ENCODE measurements at regions not wholly inside any gene's neighbourhood (a gene's known extent, or its start where the extent isn't known, plus 50 kb on each side); places are given as distances from the start of the nearest gene placed in this dataset.

- Histone ChIP-seq H3K9ac (ENCODE audit: low read depth, low read length) (no peak overlapping the region), H3K9me3 (ENCODE audit: control insufficient read depth, insufficient read depth, low read length) (0 out of 2 replicates have a peak, but pooled peaks cover 4% of the 10 kb centered on the region), H3K4me1 (ENCODE audit: insufficient read depth, low read length) (peaks cover 6% of the 10 kb centered on the region; the same call in 1 of the 2 replicates), H3K36me3 (ENCODE audit: insufficient read depth, low read length) (no peaks in the 10 kb centered on the region)
Measured at GRCh38 chr5:82785456-82785855, 291.7 kb downstream of the TMEM167A start.

DNA sequence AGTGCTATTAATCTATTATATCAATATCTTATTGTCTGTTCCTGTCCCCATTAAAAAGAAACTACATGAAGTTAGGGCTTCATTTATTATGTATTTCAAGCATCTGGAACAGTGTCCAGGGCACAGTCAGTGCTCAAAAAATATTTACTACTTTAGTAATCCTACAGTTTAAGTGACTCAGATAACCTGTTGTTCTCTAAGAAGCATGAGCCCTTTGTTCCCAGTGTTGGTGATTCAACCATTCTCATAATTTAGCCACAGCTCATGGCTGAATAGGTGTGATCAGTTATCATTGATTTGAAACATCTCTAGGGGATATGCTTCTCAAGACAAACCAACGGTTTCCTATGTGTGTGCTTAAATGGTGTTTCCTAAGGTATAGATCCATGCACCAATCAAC, 292.7 kb downstream of the TMEM167A start:
- peaks cover 6% of the 10 kb centered on the region; the same call in 1 of the 2 replicates for H3K4me1 ChIP-seq (ENCODE audit: insufficient read depth, low read length)
- H3K9ac ChIP-seq (ENCODE audit: low read depth, low read length) = no peak overlapping the region
- no peaks in the 10 kb centered on the region for H3K36me3 ChIP-seq (ENCODE audit: insufficient read depth, low read length)
- 0 out of 2 replicates have a peak, but pooled peaks cover 4% of the 10 kb centered on the region for H3K9me3 ChIP-seq (ENCODE audit: control insufficient read depth, insufficient read depth, low read length)

GRCh38 chr5:82777106-82777505, 300.1 kb downstream of the TMEM167A start:
- no peaks in the 10 kb centered on the region for H3K4me1 ChIP-seq (ENCODE audit: insufficient read depth, low read length)
- H3K9me3 ChIP-seq (ENCODE audit: control insufficient read depth, insufficient read depth, low read length) = no peaks in the 10 kb centered on the region; the same call in 1 of the 2 replicates
- no peaks in the 10 kb centered on the region for H3K36me3 ChIP-seq (ENCODE audit: insufficient read depth, low read length)
- no peak overlapping the region for H3K9ac ChIP-seq (ENCODE audit: low read depth, low read length)

- Histone ChIP-seq H3K36me3 (ENCODE audit: insufficient read depth, low read length) (no peaks in the 10 kb centered on the region), H3K9ac (ENCODE audit: low read depth, low read length) (no peak overlapping the region), H3K4me1 (ENCODE audit: insufficient read depth, low read length) (no peaks in the 10 kb centered on the region), H3K9me3 (ENCODE audit: control insufficient read depth, insufficient read depth, low read length) (peaks cover 14% of the 10 kb centered on the region)
Measured at GRCh38 chr5:82772281-82772680, 304.9 kb downstream of the TMEM167A start.

DNA sequence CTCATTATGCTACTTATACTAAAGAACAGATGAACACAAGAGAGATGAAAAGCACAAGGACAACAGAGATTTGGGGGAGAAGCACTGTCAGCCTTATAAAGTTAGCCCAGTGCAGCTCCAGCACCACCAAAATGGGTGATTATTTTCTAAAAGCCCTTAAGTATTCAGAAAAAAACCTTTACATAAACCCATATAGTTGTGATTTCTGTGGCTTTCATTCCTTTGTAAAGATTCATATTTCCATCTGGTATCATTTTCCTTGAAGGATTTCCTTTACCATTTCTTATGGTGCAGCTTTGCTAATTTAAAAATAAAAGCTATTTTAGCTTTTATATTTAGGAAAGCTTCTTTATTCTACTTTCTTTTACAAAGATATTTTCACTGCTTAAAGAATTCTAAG, 311.0 kb downstream of the TMEM167A start:
- no peak overlapping the region for H3K9ac ChIP-seq (ENCODE audit: low read depth, low read length)
- H3K4me1 ChIP-seq (ENCODE audit: insufficient read depth, low read length) = no peaks in the 10 kb centered on the region
- peaks cover 14% of the 10 kb centered on the region for H3K9me3 ChIP-seq (ENCODE audit: control insufficient read depth, insufficient read depth, low read length)
- H3K36me3 ChIP-seq (ENCODE audit: insufficient read depth, low read length) = no peaks in the 10 kb centered on the region

DNA sequence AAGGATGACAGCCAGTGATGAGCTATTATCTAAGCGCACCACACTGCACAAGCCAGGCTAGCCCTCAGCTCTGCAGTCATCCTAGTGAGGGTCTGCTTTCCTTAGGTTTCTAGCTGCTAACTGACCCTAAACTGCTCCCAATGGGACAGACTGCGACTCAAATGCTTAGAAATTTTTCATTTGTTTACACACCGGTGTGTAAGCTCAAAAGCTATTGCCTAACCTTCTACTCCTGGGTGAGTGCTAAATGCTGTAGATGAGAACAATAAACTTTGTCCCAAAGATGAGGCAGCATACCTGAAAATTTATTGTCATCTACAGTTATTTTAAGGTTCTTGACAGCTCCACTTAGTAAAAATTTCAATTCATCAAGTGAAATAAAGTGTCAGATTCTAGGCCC, 311.4 kb downstream of the TMEM167A start:
- peaks cover 14% of the 10 kb centered on the region for H3K9me3 ChIP-seq (ENCODE audit: control insufficient read depth, insufficient read depth, low read length)
- H3K4me1 ChIP-seq (ENCODE audit: insufficient read depth, low read length) = no peaks in the 10 kb centered on the region
- H3K9ac ChIP-seq (ENCODE audit: low read depth, low read length) = no peak overlapping the region
- H3K36me3 ChIP-seq (ENCODE audit: insufficient read depth, low read length) = no peaks in the 10 kb centered on the region

- Histone ChIP-seq H3K9me3 (ENCODE audit: control insufficient read depth, insufficient read depth, low read length) (no peaks in the 10 kb centered on the region), H3K4me1 (ENCODE audit: insufficient read depth, low read length) (no peaks in the 10 kb centered on the region), H3K9ac (ENCODE audit: low read depth, low read length) (no peak overlapping the region), H3K36me3 (ENCODE audit: insufficient read depth, low read length) (no peaks in the 10 kb centered on the region)
Measured at GRCh38 chr5:82760856-82761255, 316.3 kb downstream of the TMEM167A start.

DNA sequence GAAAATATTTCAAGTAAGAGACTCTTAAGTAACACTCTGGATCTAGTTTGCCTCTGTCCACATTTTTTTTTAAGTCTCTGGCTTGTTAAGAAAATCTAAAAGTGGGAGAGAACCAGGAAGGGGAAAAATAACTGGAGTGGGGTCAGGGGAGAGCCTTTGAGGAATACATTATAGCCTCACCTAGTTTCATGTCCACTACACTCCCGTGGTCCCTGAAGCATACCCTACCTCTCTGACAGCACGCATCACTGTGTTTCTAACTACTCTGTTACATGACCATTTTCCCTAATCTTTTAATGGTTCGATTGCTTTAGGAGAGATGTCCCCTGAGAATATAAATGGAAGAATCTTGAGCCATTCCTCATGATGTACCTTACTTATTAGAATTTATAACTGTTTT, 318.3 kb downstream of the TMEM167A start:
- H3K36me3 ChIP-seq (ENCODE audit: insufficient read depth, low read length) = no peaks in the 10 kb centered on the region
- H3K9ac ChIP-seq (ENCODE audit: low read depth, low read length) = no peak overlapping the region
- no peaks in the 10 kb centered on the region for H3K9me3 ChIP-seq (ENCODE audit: control insufficient read depth, insufficient read depth, low read length)
- no peaks in the 10 kb centered on the region for H3K4me1 ChIP-seq (ENCODE audit: insufficient read depth, low read length)

GRCh38 chr5:82754759-82755158, 322.4 kb downstream of the TMEM167A start:
- Histone ChIP-seq H3K9me3 (ENCODE audit: control insufficient read depth, insufficient read depth, low read length) (no peaks in the 10 kb centered on the region), H3K9ac (ENCODE audit: low read depth, low read length) (no peak overlapping the region), H3K36me3 (ENCODE audit: insufficient read depth, low read length) (no peaks in the 10 kb centered on the region), H3K4me1 (ENCODE audit: insufficient read depth, low read length) (no peaks in the 10 kb centered on the region)

DNA sequence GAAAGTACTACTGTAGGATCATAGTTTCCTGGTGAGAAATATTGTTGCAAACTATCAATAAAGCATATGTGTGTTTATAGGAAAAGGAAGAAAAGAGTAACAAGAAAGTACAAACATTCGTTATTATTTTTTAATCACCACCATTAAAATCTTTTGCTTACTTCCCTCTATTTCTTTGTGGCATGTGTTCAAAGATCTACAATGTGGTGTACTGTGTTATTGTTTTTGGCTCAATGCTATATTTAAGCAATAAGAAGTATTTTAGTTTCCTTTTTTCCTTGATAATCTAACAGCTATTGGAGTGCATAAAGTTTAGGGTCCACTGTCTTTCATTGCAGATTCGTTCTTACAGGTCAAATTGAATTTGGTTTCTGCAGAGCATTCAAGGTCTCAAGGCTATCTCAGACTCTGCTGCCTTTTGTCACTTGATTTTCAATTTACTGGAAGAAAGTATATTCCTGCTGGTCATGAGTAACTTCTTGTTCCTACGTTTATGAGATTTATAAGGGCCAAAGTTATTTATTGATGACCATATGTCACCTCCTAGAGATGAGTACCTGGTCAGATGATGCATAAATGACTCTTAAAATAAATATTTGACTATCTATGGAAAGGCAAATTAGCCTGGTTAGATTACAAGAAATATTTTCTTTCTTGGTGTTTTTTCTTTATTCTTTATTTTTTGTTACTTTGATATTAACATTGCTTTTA, 323.0 kb downstream of the TMEM167A start:
- Histone ChIP-seq H3K4me1 (ENCODE audit: insufficient read depth, low read length) (no peaks in the 10 kb centered on the region), H3K9me3 (ENCODE audit: control insufficient read depth, insufficient read depth, low read length) (no peaks in the 10 kb centered on the region), H3K36me3 (ENCODE audit: insufficient read depth, low read length) (no peaks in the 10 kb centered on the region), H3K9ac (ENCODE audit: low read depth, low read length) (no peak overlapping the region)

GRCh38 chr5:82753374-82753773, 323.8 kb downstream of the TMEM167A start:
- Histone ChIP-seq H3K4me1 (ENCODE audit: insufficient read depth, low read length) (no peaks in the 10 kb centered on the region), H3K9me3 (ENCODE audit: control insufficient read depth, insufficient read depth, low read length) (no peaks in the 10 kb centered on the region)

GRCh38 chr5:82749461-82749820, 327.8 kb downstream of the TMEM167A start:
- no peaks in the 10 kb centered on the region for H3K4me1 ChIP-seq (ENCODE audit: insufficient read depth, low read length)
- H3K9ac ChIP-seq (ENCODE audit: low read depth, low read length) = no peak overlapping the region
- H3K36me3 ChIP-seq (ENCODE audit: insufficient read depth, low read length) = no peaks in the 10 kb centered on the region
- H3K9me3 ChIP-seq (ENCODE audit: control insufficient read depth, insufficient read depth, low read length) = no peaks in the 10 kb centered on the region

More at GRCh38 chr5:82753374-82753773, 323.8 kb downstream of the TMEM167A start:
- Histone ChIP-seq H3K9ac (ENCODE audit: low read depth, low read length) (no peak overlapping the region), H3K36me3 (ENCODE audit: insufficient read depth, low read length) (no peaks in the 10 kb centered on the region)

DNA sequence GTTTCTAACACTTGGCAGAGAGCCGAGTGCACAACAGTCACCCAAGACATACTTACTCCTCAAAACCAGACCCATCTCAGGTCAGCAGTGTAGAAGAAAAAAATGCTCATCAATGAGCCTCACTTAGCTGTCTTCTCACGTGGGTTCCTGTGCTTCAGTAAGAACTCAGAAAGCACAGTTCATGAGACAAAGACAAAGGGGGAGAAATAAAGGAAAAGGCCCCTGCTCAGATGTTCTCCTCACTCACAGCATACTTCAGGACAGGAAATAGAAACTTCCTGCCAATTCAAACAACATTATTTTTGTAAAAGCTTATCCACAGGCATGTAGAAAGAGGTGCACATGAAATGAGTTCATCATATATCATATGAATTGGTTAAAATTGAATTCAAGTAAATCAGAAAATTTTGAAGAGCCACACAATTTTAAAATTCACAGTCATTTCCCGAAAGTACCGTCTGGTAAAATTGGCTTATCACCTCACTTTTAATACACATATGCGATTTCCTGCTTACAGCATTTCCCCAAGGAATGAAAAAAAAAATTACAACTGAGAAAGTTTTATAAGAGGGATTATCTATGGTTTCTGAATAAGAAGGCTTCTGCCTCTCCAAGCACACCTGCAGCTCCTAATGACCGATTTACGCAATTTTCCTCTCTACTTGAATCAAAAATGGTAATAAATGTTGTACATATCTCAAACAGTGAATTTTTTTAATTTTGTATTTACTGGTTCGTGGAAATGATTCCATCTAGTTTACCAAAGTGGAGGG, 328.3 kb downstream of the TMEM167A start:
- H3K36me3 ChIP-seq (ENCODE audit: insufficient read depth, low read length) = no peaks in the 10 kb centered on the region
- H3K4me1 ChIP-seq (ENCODE audit: insufficient read depth, low read length) = no peaks in the 10 kb centered on the region
- no peak overlapping the region for H3K9ac ChIP-seq (ENCODE audit: low read depth, low read length)
- H3K9me3 ChIP-seq (ENCODE audit: control insufficient read depth, insufficient read depth, low read length) = no peaks in the 10 kb centered on the region

- H3K9me3 ChIP-seq (ENCODE audit: control insufficient read depth, insufficient read depth, low read length) = no peaks in the 10 kb centered on the region
- no peaks in the 10 kb centered on the region for H3K4me1 ChIP-seq (ENCODE audit: insufficient read depth, low read length)
- no peak overlapping the region for H3K9ac ChIP-seq (ENCODE audit: low read depth, low read length)
- H3K36me3 ChIP-seq (ENCODE audit: insufficient read depth, low read length) = no peaks in the 10 kb centered on the region
Measured at GRCh38 chr5:82747986-82748385, 329.2 kb downstream of the TMEM167A start.

GRCh38 chr5:82745016-82745415, 332.2 kb downstream of the TMEM167A start:
- no peaks in the 10 kb centered on the region for H3K4me1 ChIP-seq (ENCODE audit: insufficient read depth, low read length)
- H3K9ac ChIP-seq (ENCODE audit: low read depth, low read length) = no peak overlapping the region
- H3K9me3 ChIP-seq (ENCODE audit: control insufficient read depth, insufficient read depth, low read length) = no peaks in the 10 kb centered on the region
- H3K36me3 ChIP-seq (ENCODE audit: insufficient read depth, low read length) = no peaks in the 10 kb centered on the region

Data from ES-I3 (cell line).